Gastrocnemius medialis (tissue), 4 donors: ENCODE measurements at regions not wholly inside any gene's neighbourhood (a gene's known extent, or its start where the extent isn't known, plus 50 kb on each side); places are given as distances from the start of the nearest gene placed in this dataset.

ENCODE experiments used
- CTCF ChIP-seq, 5 experiments: fragments of 450-650 bp in 3 of 5; fragments of 200-600 bp in 2 of 5; sonication (generic) in 2 of 5; IDR thresholded peaks in 4 of 5; conservative IDR thresholded peaks in 1 of 5; 1 replicate in 4 of 5; 2 replicates in 1 of 5; pipeline ENCODE4 v1.5.1; 2016 to 2019; ENCODE audit warnings: antibody characterized with exemption in 5 of 5, mild to moderate bottlenecking in 3 of 5, moderate library complexity in 3 of 5
- POLR2A ChIP-seq, 2 donors: fragments of 450-650 bp; IDR thresholded peaks; one replicate each; pipeline ENCODE4 v1.6.1; 2017; ENCODE audit warnings: antibody characterized with exemption in 2 of 2, mild to moderate bottlenecking in 2 of 2, moderate library complexity in 2 of 2

- TF ChIP-seq CTCF (IDR thresholded peaks at IDR 0.05 in 4 of 5, conservative IDR thresholded peaks at IDR 0.05 in 1 of 5) (no peak), POLR2A (IDR thresholded peaks at IDR 0.05) (no peak)
These were observed 147.8 kb upstream of the FHL2 start for GRCh38 chr2:105546628-105546974.
